Breast epithelium (tissue), 3 donors: ENCODE measurements at regions not wholly inside any gene's neighbourhood (a gene's known extent, or its start where the extent isn't known, plus 50 kb on each side); places are given as distances from the start of the nearest gene placed in this dataset.

Experiments
- CTCF ChIP-seq, 3 donors: fragments of 450-650 bp; IDR thresholded peaks; one replicate each; pipeline ENCODE4 v1.5.1; 2016 to 2017; ENCODE audit warnings: antibody characterized with exemption in 3 of 3, mild to moderate bottlenecking in 3 of 3, moderate library complexity in 3 of 3
- POLR2A ChIP-seq: fragments of 450-650 bp; IDR thresholded peaks from one replicate; pipeline ENCODE4 v1.6.1; 2016; ENCODE audit warnings: antibody characterized with exemption, mild to moderate bottlenecking, moderate library complexity
- POLR2AphosphoS5 ChIP-seq, 3 donors: sonication (generic); formaldehyde crosslinking; IDR thresholded peaks; one replicate each; pipeline ENCODE4 v1.6.1; 2017; ENCODE audit warnings: antibody characterized with exemption in 3 of 3

- no peak for TF ChIP-seq POLR2A
- TF ChIP-seq POLR2AphosphoS5 (IDR thresholded peaks at IDR 0.05): no peak
- no peak for TF ChIP-seq CTCF (IDR thresholded peaks at IDR 0.05)
These were observed 143.9 kb upstream of the RMP24 start for GRCh38 chr18:35828591-35828990.
